DMS 273 (cell line): ENCODE measurements at regions not wholly inside any gene's neighbourhood (a gene's known extent, or its start where the extent isn't known, plus 50 kb on each side); places are given as distances from the start of the nearest gene placed in this dataset.
"Not testable (repeated sequence)": the region's sequence is repeated elsewhere in the genome, so short reads cannot be mapped to it uniquely, and the experiment has no call there.

Experiments used
- DNase-seq: peaks from one replicate; lab custom pipeline; 2025; ENCODE audit not compliant: unreplicated experiment; lab: John Stamatoyannopoulos, UW

DNA sequence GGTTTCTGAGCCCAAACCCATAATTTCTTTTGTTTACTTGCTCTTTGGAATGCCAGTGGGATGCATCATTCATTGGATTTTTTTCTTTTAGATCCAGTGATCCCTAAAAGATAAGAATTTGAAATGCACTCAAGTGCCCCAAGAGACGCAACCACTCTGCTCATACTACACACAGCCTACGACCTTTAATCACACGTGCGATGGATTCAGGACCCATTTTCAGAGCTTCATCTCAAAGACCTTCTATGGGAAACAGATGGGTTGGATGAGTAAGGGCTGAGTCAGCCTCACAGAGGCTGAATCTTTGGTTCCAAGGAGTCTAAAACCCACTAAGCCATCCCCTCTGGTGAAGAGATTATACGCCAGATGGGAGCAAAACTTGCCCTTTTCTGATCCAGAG, 265.5 kb upstream of the EXOC2 start:
- peak; percentile 74 for DNase-seq

DNA sequence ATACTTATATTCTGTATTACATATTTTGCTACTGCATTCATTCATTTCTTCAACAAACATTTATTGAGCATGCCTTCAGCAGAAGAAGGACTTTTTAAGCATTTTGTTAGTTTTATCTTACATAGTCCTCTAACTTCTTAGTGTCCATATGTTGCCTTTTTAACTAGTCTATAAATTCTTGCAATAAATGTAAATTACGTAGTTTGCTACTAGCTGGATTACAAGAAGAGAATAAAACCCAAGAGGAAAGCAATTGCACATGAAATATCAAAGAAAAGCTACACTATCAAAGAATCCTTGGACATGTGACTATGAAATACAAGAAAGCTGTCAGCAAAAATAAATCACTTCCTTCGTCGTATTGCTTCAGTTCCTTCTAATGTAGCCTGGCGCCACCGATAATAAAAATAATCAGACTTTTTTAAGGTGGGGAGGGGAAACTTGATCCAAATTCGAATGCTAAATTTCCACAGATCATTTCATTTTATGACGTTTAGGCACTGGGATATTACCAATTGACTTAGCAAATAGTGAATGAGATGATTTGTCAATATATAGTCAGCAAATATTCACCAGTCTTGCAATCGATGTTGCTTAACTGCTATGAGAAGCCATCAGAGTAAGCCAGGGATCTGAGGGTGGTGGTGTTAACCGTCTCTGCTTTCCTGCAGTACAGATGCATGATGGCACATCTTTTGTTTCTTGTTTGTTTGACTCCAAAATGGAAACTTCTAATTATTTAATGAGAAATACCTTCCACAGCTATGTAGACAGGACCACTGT, 258.7 kb upstream of the EXOC2 start:
- DNase-seq, result no peak

- DNase-seq, result no peak
Measured at GRCh38 chr6:947235-947934, 254.4 kb upstream of the EXOC2 start.

DNA sequence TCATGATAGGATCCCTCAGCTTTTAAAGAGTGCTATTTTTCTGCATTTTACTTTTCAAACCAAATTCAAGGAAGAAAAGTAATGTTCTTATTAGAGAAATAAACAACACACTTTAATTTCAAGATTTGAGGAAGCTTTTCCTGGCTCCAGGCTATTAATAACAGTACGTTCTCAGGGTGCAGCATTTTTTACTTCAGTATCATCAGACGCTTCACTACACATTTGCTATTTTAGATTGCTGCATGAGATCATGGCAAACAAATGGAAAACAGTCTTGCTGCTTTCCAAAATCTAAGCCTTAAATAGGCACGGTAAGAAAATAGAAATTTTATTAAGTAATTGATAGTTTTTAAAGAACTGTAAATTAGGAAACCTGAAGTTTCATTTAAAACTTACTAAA, 253.6 kb upstream of the EXOC2 start:
- DNase-seq, result no peak

GRCh38 chr6:939526-940252, 246.8 kb upstream of the EXOC2 start:
- no peak for DNase-seq

DNA sequence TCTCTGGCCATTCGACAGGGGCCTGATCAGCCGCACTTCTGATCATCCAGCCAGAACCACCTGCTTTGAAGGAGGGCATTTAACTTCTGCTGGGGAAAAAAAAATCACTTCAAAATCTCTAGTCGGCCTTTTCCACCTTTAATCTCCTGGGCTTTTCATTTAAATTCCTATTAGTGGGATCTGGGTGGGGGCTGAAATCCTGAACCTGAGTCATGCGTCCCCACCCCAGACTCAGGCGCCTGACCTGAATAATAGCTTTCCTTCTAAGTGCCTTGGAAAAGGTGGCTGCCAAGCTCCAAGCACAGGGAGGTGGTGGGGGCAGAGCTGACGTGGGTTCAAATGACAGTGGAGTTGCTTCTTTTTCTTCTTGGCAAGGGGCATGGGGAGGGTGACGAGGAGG, 246.0 kb upstream of the EXOC2 start:
- DNase-seq, result no peak

DNA sequence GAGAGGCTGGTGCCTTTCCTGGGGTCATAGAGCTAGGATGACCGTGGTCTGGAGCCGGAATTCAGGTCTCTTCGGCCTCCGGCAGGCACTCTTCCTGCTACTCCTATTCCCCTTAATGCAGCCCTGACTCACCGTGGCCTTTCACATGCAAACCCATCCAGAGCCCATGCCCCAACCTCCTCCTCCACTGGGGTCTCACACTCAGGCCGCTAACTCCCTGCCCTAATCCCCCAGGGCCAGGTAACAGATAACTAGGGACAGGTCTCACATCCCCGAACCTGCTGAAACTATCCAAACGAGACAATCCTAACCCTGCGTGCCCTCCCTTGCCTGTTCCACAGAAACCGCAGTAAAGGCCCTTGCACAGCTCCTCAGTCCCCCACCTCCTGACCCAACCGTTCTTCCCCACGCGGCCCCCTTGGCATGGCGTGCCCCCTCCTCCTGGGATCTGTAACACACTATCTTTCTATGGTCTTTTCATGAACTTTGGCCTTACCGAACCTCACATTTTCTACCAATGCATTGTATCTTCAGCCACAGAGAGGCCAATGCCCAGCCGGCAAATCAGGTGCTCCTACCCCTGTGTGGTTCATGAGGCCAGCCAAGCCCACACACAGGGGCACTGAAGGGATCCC, 245.4 kb upstream of the EXOC2 start:
- DNase-seq, result no peak

DNA sequence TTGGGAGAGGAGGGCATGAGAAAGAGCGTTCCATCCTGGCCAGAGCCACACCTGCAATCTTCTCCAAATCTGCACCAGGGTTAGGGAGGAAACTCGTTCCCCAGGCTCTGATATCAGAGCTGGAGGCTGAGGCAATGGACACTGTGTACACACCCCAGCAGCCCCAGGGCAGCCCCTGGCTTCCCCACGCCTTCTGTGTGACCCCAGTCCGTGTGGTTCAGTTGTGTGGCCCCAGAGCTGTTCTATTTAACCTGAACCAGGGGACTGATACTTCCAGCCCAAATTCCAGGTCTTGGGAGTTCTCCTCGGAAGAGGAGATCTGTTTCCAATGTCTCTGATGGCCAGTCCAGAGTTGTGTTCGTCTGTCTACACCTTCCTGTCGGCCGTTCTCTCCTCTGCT, 242.6 kb upstream of the EXOC2 start:
- DNase-seq, result no peak

- no peak for DNase-seq
Measured at GRCh38 chr6:934686-935085, 241.7 kb upstream of the EXOC2 start.

- not testable (repeated sequence) for DNase-seq
Measured at GRCh38 chr6:931919-932318, 239.0 kb upstream of the EXOC2 start.

DNA sequence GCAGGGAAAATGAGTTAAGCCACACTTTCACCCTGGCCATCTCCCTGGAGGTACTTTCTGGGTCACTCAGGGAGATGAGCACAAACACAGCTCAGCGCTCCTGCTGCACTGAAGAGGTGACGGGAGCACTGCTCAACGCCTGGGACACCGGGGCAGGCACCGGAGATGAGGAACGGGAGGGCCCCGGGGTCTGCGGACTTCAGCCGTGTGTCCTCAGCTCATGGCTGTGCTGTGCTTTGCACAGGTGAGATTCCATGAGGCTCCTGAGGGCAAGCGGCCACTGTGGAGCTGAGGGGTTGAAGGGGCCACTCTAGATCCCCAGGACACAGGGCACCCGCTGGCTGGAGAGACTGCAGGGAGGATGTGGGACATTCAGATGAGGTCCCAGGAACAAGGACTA, 234.2 kb upstream of the EXOC2 start:
- no peak for DNase-seq

DNA sequence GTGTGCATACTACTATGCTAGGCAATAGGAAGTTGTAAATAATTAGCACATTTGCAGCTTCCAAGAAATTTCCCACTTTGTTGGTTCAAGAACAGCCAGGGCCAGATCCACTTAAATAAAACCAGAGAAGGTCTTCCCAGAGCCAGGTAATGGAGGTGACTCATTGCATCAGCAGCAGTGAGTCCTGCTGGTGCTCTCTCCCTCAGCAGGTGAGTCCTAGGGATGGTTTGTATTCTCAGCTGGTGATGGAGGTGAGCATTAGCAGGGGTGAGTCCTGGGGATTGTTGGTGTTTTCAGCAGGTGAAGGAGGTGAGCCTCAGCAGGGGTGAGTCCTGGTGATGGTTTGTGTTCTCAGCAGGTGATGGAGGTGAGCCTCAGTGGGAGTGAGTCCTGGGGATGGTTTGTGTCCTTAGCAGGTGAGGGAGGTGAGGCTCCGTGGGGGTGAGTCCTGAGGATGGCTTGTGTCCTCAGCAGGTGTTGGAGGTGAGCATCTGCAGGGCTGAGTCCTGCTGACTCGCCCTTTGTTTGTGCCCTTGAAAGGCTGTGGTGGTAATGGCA, 232.8 kb upstream of the EXOC2 start:
- no peak for DNase-seq

DNA sequence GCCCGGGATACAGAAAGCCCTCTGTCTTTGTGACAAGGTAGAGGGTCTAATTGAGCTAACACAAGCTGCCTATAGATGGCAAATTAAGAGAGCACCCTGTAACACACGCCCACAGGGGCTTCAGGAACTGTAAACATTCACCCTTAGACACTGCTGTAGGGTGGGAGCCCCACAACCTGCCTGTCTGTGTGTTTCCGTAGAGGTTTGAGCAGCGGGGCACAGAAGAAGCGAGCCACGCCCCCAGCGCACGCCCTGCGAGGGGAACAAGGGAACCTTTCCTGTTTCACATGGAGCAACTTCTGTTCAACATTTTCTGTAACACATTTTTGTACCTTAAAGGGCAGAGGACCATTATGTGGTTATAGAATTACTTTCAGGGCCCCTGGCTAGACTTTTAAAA, 231.7 kb upstream of the EXOC2 start:
- DNase-seq, result no peak

DNA sequence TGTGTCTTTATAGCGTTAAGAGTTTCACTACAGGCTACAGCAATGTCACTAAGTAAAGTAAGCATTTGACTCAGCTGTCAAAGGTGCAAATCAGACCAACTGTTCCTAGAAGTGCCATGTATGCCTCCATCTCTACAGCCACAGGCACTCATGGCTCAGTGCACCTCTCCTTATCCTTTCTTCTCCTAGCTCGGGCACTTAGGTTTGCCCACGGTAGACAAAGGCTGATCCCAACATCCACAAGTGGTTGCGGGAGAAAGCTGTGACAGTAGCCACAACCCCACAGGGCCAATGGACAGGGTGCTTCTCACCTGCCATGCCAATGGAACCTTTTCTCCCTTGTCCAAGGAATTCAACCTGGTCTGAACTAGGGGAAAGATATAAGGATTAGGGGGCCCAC, 228.5 kb upstream of the EXOC2 start:
- DNase-seq, result no peak

DNA sequence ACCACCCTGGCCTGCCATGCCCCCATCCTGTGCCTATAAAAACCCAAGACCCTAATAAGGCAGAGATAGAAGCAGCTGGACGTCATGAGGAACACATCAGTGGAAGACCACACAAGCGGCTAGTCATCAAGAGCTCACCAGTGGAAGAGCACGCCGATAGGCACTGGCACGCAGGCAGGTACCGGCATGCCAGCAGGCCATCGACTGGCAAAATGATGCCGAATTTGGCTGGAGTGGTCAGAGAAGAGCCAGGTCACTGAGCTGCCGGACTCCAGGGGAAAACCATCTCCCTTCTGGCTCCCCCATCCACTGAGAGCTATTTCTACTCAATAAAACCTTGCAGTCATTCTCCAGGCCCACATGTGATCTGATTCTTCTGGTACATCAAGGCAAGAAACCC, 227.6 kb upstream of the EXOC2 start:
- DNase-seq, result no peak

DNA sequence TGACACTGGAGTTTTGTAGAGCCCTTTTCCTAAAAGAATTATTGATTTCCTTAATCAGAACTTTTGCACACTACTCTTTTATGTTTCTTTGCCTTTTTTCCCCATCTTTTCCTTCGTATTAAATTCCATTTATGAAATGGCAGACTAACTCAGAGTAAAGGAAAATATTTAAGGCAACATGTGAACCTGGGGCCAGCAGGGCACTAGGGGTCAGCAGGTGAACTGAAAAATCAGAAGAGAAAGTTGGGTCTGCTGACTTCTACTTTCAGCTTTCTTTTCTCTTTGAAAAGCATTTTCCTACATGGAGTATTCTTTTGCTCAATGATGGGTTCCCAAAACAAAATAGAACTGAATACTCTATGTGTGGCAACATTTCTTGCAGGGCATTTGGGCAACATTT, 226.6 kb upstream of the EXOC2 start:
- DNase-seq, result no peak

GRCh38 chr6:917939-918338, 225.0 kb upstream of the EXOC2 start:
- no peak for DNase-seq

GRCh38 chr6:917296-917695, 224.4 kb upstream of the EXOC2 start:
- no peak for DNase-seq

GRCh38 chr6:916131-916530, 223.2 kb upstream of the EXOC2 start:
- DNase-seq, result no peak

- DNase-seq, result peak; percentile 63
Measured at GRCh38 chr6:912871-913835, 220.2 kb upstream of the EXOC2 start.
